ENCODE measurements at regions not wholly inside any gene's neighbourhood (a gene's known extent, or its start where the extent isn't known, plus 50 kb on each side); places are given as distances from the start of the nearest gene placed in this dataset.

- Mint-ChIP-seq H3K36me3 (no peaks in the 10 kb centered on the region), H3K4me3 (no peak overlapping the region), H3K27me3 (ENCODE audit: low read depth) (no peaks in the 10 kb centered on the region), H3K9me3 (no peaks in the 10 kb centered on the region), H3K4me1 (no peaks in the 10 kb centered on the region), H3K27ac (no peak overlapping the region)
- no peak for DNase-seq (ENCODE audit: low spot score in 2 of 2, unreplicated experiment in 2 of 2)
- TF ChIP-seq, protein P1, sequence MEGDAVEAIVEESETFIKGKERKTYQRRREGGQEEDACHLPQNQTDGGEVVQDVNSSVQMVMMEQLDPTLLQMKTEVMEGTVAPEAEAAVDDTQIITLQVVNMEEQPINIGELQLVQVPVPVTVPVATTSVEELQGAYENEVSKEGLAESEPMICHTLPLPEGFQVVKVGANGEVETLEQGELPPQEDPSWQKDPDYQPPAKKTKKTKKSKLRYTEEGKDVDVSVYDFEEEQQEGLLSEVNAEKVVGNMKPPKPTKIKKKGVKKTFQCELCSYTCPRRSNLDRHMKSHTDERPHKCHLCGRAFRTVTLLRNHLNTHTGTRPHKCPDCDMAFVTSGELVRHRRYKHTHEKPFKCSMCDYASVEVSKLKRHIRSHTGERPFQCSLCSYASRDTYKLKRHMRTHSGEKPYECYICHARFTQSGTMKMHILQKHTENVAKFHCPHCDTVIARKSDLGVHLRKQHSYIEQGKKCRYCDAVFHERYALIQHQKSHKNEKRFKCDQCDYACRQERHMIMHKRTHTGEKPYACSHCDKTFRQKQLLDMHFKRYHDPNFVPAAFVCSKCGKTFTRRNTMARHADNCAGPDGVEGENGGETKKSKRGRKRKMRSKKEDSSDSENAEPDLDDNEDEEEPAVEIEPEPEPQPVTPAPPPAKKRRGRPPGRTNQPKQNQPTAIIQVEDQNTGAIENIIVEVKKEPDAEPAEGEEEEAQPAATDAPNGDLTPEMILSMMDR (IDR thresholded peaks at IDR 0.05; ENCODE audit: unreplicated experiment), result no peak
Measured at GRCh38 chr16:62294213-62294972, 258.2 kb upstream of the CDH8 start.

- H3K9me3 Mint-ChIP-seq, result peaks cover 4% of the 10 kb centered on the region
- H3K36me3 Mint-ChIP-seq, result no peaks in the 10 kb centered on the region
- H3K27me3 Mint-ChIP-seq (ENCODE audit: low read depth), result peaks cover 5% of the 10 kb centered on the region
- H3K27ac Mint-ChIP-seq, result no peak overlapping the region
- TF ChIP-seq, protein P1 (IDR thresholded peaks at IDR 0.05; ENCODE audit: unreplicated experiment), result no peak
- H3K4me3 Mint-ChIP-seq, result no peak overlapping the region
- DNase-seq (ENCODE audit: low spot score in 2 of 2, unreplicated experiment in 2 of 2), result no peak
- H3K4me1 Mint-ChIP-seq, result no peaks in the 10 kb centered on the region
Measured at GRCh38 chr16:62288990-62289629, 252.9 kb upstream of the CDH8 start.

- Mint-ChIP-seq H3K27ac (no peak overlapping the region), H3K4me1 (no peaks in the 10 kb centered on the region), H3K4me3 (no peak overlapping the region), H3K36me3 (no peaks in the 10 kb centered on the region), H3K27me3 (ENCODE audit: low read depth) (no peaks in the 10 kb centered on the region), H3K9me3 (no peaks in the 10 kb centered on the region)
- TF ChIP-seq, protein P1 (IDR thresholded peaks at IDR 0.05; ENCODE audit: unreplicated experiment), result no peak
- DNase-seq (ENCODE audit: low spot score in 2 of 2, unreplicated experiment in 2 of 2), result no peak
Measured at GRCh38 chr16:62280506-62280905, 244.3 kb upstream of the CDH8 start.

DNA sequence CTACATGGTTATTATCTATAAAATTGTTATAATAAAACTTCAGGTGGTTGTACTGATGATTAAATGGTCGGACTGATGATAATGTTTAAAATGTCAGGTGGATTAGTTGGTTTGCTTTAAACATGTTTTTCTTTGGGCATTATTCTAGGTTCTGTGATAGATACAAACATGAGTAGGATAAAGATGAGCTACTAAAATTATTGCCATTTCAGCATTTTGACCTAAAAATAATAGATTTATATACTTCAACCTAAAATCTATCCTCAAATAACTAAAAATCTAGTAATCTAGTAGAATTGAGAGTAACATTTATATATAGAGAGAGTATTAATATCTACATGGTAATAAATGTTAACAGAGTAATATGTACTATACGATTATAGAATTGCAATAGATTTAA, 241.7 kb upstream of the CDH8 start:
- no peaks in the 10 kb centered on the region for H3K36me3 Mint-ChIP-seq
- no peaks in the 10 kb centered on the region for H3K4me1 Mint-ChIP-seq
- no peak for DNase-seq (ENCODE audit: low spot score in 2 of 2, unreplicated experiment in 2 of 2)
- TF ChIP-seq, protein P1 (IDR thresholded peaks at IDR 0.05; ENCODE audit: unreplicated experiment), result no peak
- H3K27ac Mint-ChIP-seq, result no peak overlapping the region
- H3K4me3 Mint-ChIP-seq, result no peak overlapping the region
- no peaks in the 10 kb centered on the region for H3K27me3 Mint-ChIP-seq (ENCODE audit: low read depth)
- H3K9me3 Mint-ChIP-seq, result no peaks in the 10 kb centered on the region

- Mint-ChIP-seq H3K4me3 (no peak overlapping the region), H3K9me3 (no peaks in the 10 kb centered on the region), H3K27me3 (ENCODE audit: low read depth) (no peaks in the 10 kb centered on the region), H3K27ac (no peak overlapping the region), H3K4me1 (no peaks in the 10 kb centered on the region), H3K36me3 (no peaks in the 10 kb centered on the region)
- DNase-seq (ENCODE audit: low spot score in 2 of 2, unreplicated experiment in 2 of 2), result no peak
- TF ChIP-seq, protein P1 (IDR thresholded peaks at IDR 0.05; ENCODE audit: unreplicated experiment), result no peak
Measured at GRCh38 chr16:62276637-62277036, 240.4 kb upstream of the CDH8 start.

Measured in mesothelial cell of epicardium (in vitro differentiated cells).